Sciatic nerve (tissue), 2 donors: ENCODE measurements at regions not wholly inside any gene's neighbourhood (a gene's known extent, or its start where the extent isn't known, plus 50 kb on each side); places are given as distances from the start of the nearest gene placed in this dataset.
"Not testable (repeated sequence)": the region's sequence is repeated elsewhere in the genome, so short reads cannot be mapped to it uniquely, and the experiment has no call there.

ENCODE experiments used
- ATAC-seq: fragments of 200-7000 bp; cut with Tn5 transposase; one replicate; pipeline ENCODE4 v1.9.1; 2020; ENCODE audit warnings: mild to moderate bottlenecking, moderate library complexity
- DNase-seq: peaks from one replicate; pipeline ENCODE4 v3.0.0-alpha.2; 2020; ENCODE audit warnings: low spot score
- intact Hi-C: fragments of 100-400 bp; cut with DNase I; formaldehyde crosslinking; loops from one replicate; pipeline ENCODE4 v1.14.2; 2022
- donor health status: DM: no; HTN: no; CAD: no.
- donor health status: DM: no; HTN: no; CAD: no.

DNA sequence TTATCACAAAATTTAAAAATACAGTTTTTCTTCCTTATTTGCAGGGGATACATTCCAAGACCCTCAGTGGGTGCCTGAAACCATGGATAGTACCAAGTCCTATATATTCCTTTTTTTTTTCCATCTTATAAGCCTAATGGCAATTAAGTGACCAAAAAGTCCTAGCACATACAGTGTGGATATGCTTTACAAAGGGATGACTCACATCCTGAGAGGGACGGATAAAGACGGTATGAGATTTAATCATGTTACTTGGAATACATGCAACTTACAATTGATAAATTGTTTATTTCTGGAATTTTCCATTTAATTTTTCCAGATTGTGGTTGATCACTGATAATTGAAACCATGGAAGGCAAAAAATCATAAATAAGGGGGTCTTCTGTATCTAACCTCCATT is 181.2 kb upstream of the BRINP3 start:
- intact Hi-C loops: no loop called here
- no peak for ATAC-seq
- DNase-seq: no peak

GRCh38 chr1:190663962-190664361 is 186.3 kb upstream of the BRINP3 start:
- no peak for ATAC-seq
- no peak for DNase-seq
- intact Hi-C loops: no loop called here

DNA sequence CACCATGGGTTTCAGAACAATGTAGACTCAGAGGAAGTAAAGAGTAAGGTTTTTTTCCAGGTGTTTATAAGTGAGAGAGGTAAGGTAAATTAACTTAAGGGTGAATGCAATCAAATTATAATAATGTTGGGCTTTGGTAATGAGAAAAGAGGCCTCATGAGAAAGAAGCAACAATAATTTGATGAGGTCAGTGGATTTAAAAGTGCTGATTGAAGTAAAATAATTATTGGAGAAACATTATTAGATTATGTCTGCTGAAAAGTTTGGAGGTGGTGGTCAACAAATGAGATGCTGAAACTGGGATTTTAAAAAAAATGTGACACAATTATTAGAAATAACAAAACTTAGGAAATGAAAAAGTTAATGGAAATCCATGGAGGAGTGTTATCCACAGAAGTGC is 187.4 kb upstream of the BRINP3 start:
- intact Hi-C loops: no loop called here
- ATAC-seq (no peak), DNase-seq (no peak)

DNA sequence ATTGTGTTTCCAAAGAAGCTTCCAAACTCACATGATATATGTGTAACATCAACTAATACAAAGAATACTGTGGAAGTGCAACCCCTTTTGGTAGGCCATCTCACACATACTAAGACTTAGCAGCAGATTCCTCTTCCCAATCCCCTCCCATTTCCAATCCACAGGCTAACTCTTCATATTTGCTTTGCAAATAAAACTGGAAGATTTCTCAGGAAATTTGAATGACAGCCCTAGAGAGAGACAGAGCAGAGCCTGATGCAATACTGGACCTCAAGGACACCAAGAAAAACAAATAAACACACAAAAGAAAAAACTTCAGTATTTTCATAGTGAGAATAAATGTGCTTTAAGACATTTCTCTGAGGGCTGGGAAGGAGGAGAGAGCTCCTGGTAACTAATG is 190.2 kb upstream of the BRINP3 start:
- DNase-seq (no peak), ATAC-seq (no peak)
- intact Hi-C loops: no loop called here

DNA sequence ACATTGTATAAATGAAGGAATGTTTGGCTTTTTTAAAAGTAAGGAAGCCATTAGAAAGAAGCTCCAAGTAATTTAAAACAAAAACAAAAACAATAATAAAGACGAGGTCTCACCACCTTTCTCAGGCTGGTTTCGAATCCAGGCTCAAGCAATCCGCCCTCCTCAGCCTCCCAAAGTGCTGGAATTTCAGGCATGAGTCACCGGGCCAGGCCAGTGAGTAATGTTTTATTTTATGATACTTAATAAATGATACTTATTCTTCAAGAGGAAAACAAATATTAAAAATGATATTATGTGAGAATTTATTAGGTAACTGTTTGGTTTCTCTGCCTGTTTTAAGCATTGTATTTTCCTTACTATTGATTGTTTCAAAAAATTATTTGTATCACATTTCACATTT is 201.4 kb upstream of the BRINP3 start:
- no peak for ATAC-seq
- intact Hi-C loops: no loop called here
- DNase-seq: no peak

GRCh38 chr1:190679454-190679853 is 201.8 kb upstream of the BRINP3 start:
- no peak for DNase-seq
- ATAC-seq: no peak
- intact Hi-C loops: no loop called here

DNA sequence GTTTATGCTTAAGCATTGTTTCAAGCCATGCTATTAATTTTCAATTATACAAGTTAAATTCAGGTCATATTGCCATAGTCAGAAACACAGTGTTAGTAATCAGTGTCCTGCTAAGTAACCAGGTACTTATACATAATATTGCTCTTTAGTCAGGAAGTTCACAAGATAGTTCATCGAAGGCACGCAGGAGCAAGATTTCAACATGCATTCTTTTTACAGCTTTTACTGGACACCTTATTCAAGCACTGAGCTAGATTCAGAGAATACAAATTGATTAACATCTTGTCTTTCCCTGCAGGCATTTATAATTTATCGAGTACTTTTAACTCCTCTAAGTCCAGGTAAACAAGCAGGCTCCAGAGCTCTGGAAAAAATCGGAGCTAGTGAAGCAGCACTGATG is 202.3 kb upstream of the BRINP3 start:
- DNase-seq: no peak
- intact Hi-C loops: no loop called here
- ATAC-seq: no peak

DNA sequence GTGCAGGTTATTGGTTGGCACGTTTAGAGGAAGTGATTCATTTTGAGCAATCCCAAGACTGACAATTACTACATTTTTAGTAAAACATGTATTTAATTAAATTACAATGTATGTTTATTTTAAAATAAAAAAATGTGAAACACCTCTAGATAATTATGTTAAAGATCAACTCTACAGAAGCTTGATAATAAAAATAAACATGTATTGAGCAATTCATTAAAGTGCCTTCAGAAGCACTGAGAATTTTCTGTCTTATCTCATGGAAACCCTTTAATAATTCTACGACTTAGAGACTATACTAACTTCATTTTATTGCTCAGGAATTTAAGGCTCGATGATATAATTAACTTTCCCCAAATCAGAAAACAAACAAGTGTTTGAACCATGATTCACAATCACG is 208.0 kb upstream of the BRINP3 start:
- intact Hi-C loops: no loop called here
- no peak for ATAC-seq
- no peak for DNase-seq

DNA sequence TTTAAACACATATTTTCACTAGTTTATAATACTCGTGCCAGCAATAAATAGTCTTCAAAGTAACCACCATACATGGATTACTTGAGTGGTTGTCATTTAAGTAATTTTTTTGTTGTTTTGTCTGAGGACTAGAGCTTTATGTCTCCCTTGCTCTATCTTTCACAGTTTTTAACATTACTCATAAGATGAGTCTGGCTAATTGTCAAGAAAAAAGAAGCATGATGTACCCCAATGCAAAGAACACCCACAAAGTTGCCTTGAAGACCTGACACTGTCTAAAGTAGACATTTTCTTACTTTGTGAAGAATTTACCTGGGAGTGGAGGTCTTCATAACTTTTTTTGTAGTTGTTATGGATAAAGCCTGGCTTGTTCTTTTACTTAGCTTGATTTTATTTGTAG is 210.4 kb upstream of the BRINP3 start:
- no peak for DNase-seq
- ATAC-seq: no peak
- intact Hi-C loops: no loop called here

GRCh38 chr1:190698488-190698887 is 220.8 kb upstream of the BRINP3 start:
- ATAC-seq, DNase-seq, intact Hi-C loops: not testable (repeated sequence)

DNA sequence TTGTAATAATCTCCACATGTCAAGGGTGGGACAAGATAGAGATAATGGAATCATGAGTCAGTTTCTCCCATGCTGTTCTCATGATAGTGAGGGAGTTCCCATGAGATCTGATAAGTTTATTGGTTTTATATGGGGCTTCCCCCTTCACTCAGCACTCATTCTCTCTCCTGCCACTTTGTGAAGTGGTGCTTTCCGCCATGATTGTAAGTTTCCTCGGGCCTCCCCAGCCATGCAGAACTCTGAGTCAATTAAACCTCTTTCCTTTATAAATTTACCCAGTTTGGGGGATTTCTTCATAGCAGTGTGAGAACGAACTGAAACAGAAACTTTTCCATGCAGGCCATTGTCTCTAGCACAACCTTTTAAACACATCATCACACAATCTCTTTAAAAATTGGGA is 221.5 kb upstream of the BRINP3 start:
- ATAC-seq: no peak
- intact Hi-C loops: no loop called here
- DNase-seq: no peak

DNA sequence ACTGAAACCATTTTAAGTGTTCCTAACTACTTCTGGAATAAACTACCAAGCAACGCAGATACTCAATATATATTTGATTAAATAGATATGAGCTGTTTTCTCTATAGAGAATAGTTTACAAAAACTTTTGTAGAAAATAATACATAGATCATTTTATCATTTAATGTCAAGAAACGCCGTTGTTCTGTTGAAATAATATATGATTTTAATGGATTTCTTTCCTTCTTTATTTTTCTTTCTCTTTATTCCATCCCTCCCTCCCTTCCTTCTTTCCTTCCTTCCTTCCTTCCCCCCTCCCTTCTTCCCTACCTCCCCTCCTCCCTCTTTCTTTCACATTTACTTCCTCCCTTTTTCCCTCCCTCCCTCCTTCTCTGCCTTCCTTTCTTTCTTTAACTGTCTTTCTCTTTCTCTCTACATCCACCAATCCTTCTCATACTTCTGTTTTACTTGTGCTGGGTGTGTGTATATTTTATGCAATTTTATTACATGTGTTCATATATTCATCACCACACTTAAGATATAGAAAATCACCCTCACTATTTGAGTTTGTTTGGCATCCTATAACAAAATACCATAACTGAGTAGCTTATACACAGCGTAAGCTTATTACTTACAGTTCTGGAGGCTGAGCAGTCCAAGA is 230.9 kb upstream of the BRINP3 start:
- intact Hi-C loops: no loop called here
- DNase-seq (no peak), ATAC-seq (no peak)

DNA sequence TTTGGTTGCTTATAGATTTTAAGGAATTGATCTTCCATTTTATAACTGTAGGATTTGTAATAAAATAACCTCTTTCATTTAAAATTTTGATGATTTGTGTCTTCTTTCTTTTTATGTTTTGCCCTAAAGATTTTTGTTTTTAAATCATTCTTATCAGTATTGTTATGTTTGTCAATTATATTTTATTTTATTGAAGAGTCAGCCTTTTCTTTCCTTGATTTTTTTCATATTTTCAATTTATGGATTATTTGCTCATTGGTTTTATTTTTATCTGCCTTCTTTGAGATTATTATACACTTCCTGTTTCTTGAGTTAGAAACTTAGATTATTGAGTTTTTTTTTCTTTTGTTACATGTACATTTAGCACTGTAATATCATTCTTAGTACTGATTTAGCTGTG is 233.4 kb upstream of the BRINP3 start:
- intact Hi-C loops: no loop called here
- DNase-seq (no peak), ATAC-seq (no peak)

- no peak for DNase-seq
- intact Hi-C loops: no loop called here
- no peak for ATAC-seq
Measured at GRCh38 chr1:190717055-190717454, 239.4 kb upstream of the BRINP3 start.

GRCh38 chr1:190736971-190737590 is 259.4 kb upstream of the BRINP3 start:
- intact Hi-C loops: no loop called here
- DNase-seq (no peak), ATAC-seq (no peak)

DNA sequence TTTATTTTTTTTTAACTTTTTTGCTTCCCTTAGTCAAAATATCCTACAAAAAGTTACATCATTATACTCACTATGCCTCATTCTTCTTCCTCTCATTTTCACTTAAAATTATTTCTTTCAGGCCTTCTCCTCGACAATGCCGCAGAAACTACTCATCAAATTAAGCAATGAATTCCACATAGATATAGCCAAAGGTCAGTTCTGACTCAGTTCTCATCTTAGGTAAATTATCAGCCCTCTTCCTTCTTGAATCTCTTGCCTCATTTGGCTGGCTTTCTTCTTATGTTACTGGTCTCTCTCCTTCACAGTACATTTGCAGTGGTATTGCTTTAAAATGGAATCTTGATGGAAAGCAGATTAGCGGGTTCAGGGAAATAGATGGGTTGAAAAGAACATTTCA is 260.7 kb upstream of the BRINP3 start:
- intact Hi-C loops: no loop called here
- ATAC-seq (no peak), DNase-seq (no peak)

- intact Hi-C loops: no loop called here
- DNase-seq: no peak
- no peak for ATAC-seq
Measured at GRCh38 chr1:190739926-190740325, 262.3 kb upstream of the BRINP3 start.

GRCh38 chr1:190747704-190748103 is 270.0 kb upstream of the BRINP3 start:
- DNase-seq: no peak
- peak; percentile 88 for ATAC-seq

DNA sequence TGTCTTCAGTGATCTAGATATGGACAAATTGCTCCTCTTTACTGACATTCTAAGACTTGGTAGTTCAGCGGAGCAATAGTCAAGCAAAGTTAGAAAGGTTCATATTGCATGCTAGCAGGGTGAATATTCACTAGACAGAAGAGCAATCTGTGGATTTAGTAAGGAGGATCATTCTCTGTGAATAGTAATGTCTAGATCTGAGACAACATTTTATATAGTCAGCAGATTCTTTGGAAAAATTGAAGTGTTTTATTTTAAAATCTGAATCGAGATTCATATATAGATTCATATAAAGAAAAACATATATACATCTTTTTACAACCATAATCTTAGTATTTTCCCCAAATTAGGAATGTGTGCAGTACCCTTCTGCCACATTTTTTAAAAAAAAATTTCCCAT is 274.5 kb upstream of the BRINP3 start:
- intact Hi-C loops: no loop called here
- no peak for DNase-seq
- no peak for ATAC-seq

More at GRCh38 chr1:190747704-190748103, 270.0 kb upstream of the BRINP3 start:
- intact Hi-C loops: no loop called here

DNA sequence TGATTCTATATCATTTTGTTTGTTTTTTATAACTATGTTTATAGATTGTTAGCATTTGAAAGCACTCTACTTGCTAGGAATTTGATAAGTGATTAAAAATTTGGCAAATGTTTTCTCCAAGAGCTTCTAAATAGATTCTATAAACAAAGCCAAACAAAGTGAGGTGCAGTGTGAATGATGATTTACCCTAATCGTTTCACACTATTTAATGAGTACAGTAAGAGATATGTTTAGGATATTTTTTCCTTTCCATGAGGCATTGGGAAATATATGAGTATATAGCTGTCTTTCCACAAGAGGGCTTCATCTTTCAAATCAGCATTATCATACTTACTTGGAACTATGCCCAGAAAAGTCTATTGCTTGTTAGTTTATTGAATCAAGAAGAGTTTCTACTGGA is 277.0 kb upstream of the BRINP3 start:
- intact Hi-C loops: no loop called here
- no peak for DNase-seq
- no peak for ATAC-seq

GRCh38 chr1:190759807-190760206 is 282.1 kb upstream of the BRINP3 start:
- intact Hi-C loops: no loop called here
- DNase-seq: no peak
- no peak for ATAC-seq
